Activated T-cell treated with anti-CD3 and anti-CD28 coated beads for 1 hour (primary cell): ENCODE measurements at regions not wholly inside any gene's neighbourhood (a gene's known extent, or its start where the extent isn't known, plus 50 kb on each side); places are given as distances from the start of the nearest gene placed in this dataset.
A peak's percentile ranks its signal among the peaks of the same experiment; 100 is the strongest.

ENCODE experiments used
- DNase-seq: peaks from one replicate; pipeline ENCODE4 v3.0.0-alpha.2; 2020; ENCODE audit warnings: low read depth

- DNase-seq, result no peak
Measured at GRCh38 chr2:134122610-134123009, 131.3 kb upstream of the MGAT5 start.

GRCh38 chr2:134123332-134123731 is 130.5 kb upstream of the MGAT5 start:
- no peak for DNase-seq

GRCh38 chr2:134124047-134124753 is 129.7 kb upstream of the MGAT5 start:
- DNase-seq, result no peak

GRCh38 chr2:134127496-134127895 is 126.4 kb upstream of the MGAT5 start:
- DNase-seq, result peak; percentile 25

- no peak for DNase-seq
Measured at GRCh38 chr2:134128746-134129145, 125.1 kb upstream of the MGAT5 start.

GRCh38 chr2:134129900-134130537 is 123.9 kb upstream of the MGAT5 start:
- no peak for DNase-seq

- no peak for DNase-seq
Measured at GRCh38 chr2:134131681-134132489, 122.0 kb upstream of the MGAT5 start.

- DNase-seq, result no peak
Measured at GRCh38 chr2:134132490-134132857, 121.4 kb upstream of the MGAT5 start.

GRCh38 chr2:134133622-134134312 is 120.1 kb upstream of the MGAT5 start:
- DNase-seq, result no peak

GRCh38 chr2:134134313-134134706 is 119.6 kb upstream of the MGAT5 start:
- no peak for DNase-seq

GRCh38 chr2:134134827-134135226 is 119.0 kb upstream of the MGAT5 start:
- no peak for DNase-seq

- DNase-seq, result no peak
Measured at GRCh38 chr2:134135793-134136192, 118.1 kb upstream of the MGAT5 start.

GRCh38 chr2:134136731-134137130 is 117.1 kb upstream of the MGAT5 start:
- no peak for DNase-seq

- no peak for DNase-seq
Measured at GRCh38 chr2:134137182-134137611, 116.7 kb upstream of the MGAT5 start.

- DNase-seq, result no peak
Measured at GRCh38 chr2:134138115-134138514, 115.8 kb upstream of the MGAT5 start.

GRCh38 chr2:134139611-134140010 is 114.3 kb upstream of the MGAT5 start:
- DNase-seq, result no peak

GRCh38 chr2:134140251-134140661 is 113.6 kb upstream of the MGAT5 start:
- DNase-seq, result no peak

GRCh38 chr2:134141598-134142340 is 112.1 kb upstream of the MGAT5 start:
- DNase-seq, result no peak

GRCh38 chr2:134142341-134142738 is 111.5 kb upstream of the MGAT5 start:
- DNase-seq, result no peak

- no peak for DNase-seq
Measured at GRCh38 chr2:134142903-134143302, 111.0 kb upstream of the MGAT5 start.

- no peak for DNase-seq
Measured at GRCh38 chr2:134143568-134143967, 110.3 kb upstream of the MGAT5 start.
